ENCODE measurements at regions not wholly inside any gene's neighbourhood (a gene's known extent, or its start where the extent isn't known, plus 50 kb on each side); places are given as distances from the start of the nearest gene placed in this dataset.

DNA sequence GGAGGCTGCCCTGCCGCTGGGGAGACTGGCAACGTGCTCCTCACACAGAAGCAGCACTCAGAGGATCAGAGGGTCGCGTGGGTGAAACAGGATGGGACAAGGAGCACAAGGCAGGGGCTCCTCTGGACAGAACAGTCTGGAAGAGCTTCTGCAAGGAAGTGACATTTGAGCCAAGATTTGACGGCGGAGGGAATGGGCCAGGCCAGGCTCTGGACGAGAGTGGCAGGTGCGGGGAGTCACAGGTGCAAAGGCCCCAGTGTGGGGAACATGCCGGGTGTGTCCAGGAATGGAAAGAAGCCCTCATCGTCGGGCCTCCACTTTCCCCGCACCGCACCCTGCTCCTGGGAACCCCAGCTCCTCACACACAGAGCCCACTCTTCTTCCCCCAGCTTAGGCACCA, 84.0 kb downstream of the RFLNA start:
- TF ChIP-seq YY1 (IDR thresholded peaks at IDR 0.05; ENCODE audit: insufficient read depth, insufficient read length): no peak
- no peak for TF ChIP-seq ZNF274 (IDR thresholded peaks at IDR 0.05; ENCODE audit: low read depth, low read length)
- no peak for TF ChIP-seq SUZ12 (IDR thresholded peaks at IDR 0.05; ENCODE audit: extremely low read depth, insufficient read depth, insufficient read length)
